HL-60 (cell line): ENCODE measurements at regions not wholly inside any gene's neighbourhood (a gene's known extent, or its start where the extent isn't known, plus 50 kb on each side); places are given as distances from the start of the nearest gene placed in this dataset.
"Not testable (repeated sequence)": the region's sequence is repeated elsewhere in the genome, so short reads cannot be mapped to it uniquely, and the experiment has no call there.

Source experiments
- DNase-seq, 2 experiments: peaks; one replicate each; pipeline ENCODE4 v3.0.0-alpha.2; 2010 to 2020; ENCODE audit warnings: low read depth in 1 of 2, low spot score in 1 of 2
- H3K27ac ChIP-seq: fragments of 250-450 bp; sonication (Bioruptor Pico); replicated peaks from 2 replicates; pipeline ENCODE4 v1.5.1; 2020; ENCODE audit warnings: mild to moderate bottlenecking, moderate library complexity
- H3K27me3 ChIP-seq: fragments of 250-450 bp; sonication (Bioruptor Pico); 2 replicates; pipeline ENCODE4 v1.5.1; 2021; ENCODE audit warnings: mild to moderate bottlenecking, moderate library complexity; ENCODE audit not compliant: insufficient read depth, poor library complexity, severe bottlenecking
- H3K4me3 ChIP-seq: replicated peaks from 2 replicates; pipeline ENCODE4 v1.5.1; 2011; ENCODE audit warnings: mild to moderate bottlenecking, control low read depth, low read length; ENCODE audit not compliant: insufficient read depth
- CTCF ChIP-seq: IDR thresholded peaks from one replicate; pipeline ENCODE4 v1.5.1; 2011; ENCODE audit warnings: low read length, control low read depth, inconsistent platforms; ENCODE audit not compliant: insufficient read depth
- GABPA ChIP-seq: IDR thresholded peaks from 2 replicates; pipeline ENCODE4 v1.6.1; 2012; ENCODE audit warnings: low read depth
- POLR2AphosphoS5 ChIP-seq: IDR thresholded peaks from 2 replicates; pipeline ENCODE4 v1.6.1; 2012; ENCODE audit warnings: low read depth
- REST ChIP-seq: IDR thresholded peaks from 2 replicates; pipeline ENCODE4 v1.6.1; 2012; ENCODE audit warnings: low read depth; ENCODE audit not compliant: insufficient replicate concordance
- SPI1 ChIP-seq: IDR thresholded peaks from 2 replicates; pipeline ENCODE4 v1.6.1; 2012; ENCODE audit warnings: low read depth, mild to moderate bottlenecking, borderline replicate concordance

- H3K4me3 ChIP-seq = no peak overlapping the region
- TF ChIP-seq SPI1 = no peak
- TF ChIP-seq POLR2AphosphoS5 = no peak
- no peak for TF ChIP-seq REST
- no peak for TF ChIP-seq CTCF
- no peak for TF ChIP-seq GABPA
- H3K27ac ChIP-seq = no peak overlapping the region
- H3K27me3 ChIP-seq = no peaks in the 10 kb centered on the region
- no peak for DNase-seq
These were observed 86.1 kb upstream of the ZNF608 start for GRCh38 chr5:124832510-124832909.

- not testable (repeated sequence) for H3K27ac ChIP-seq, H3K27me3 ChIP-seq, DNase-seq, H3K4me3 ChIP-seq
These were observed 89.9 kb upstream of the ZNF608 start for GRCh38 chr5:124836314-124836713.

GRCh38 chr5:124839371-124839998 lies 93.0 kb upstream of the ZNF608 start:
- Histone ChIP-seq H3K27ac (no peak overlapping the region), H3K4me3 (no peak overlapping the region), H3K27me3 (no peaks in the 10 kb centered on the region)
- no peak for TF ChIP-seq POLR2AphosphoS5
- TF ChIP-seq CTCF = no peak
- TF ChIP-seq GABPA = no peak
- TF ChIP-seq SPI1 = no peak
- TF ChIP-seq REST = no peak
- DNase-seq = no peak

GRCh38 chr5:124841829-124842712 lies 95.6 kb upstream of the ZNF608 start:
- H3K27me3 ChIP-seq = no peaks in the 10 kb centered on the region
- H3K4me3 ChIP-seq = no peak overlapping the region
- TF ChIP-seq GABPA (no peak), REST (no peak), SPI1 (no peak)
- no peak overlapping the region for H3K27ac ChIP-seq
- DNase-seq = peak in 1 of 2 experiments; percentile 55
